HT-29 (cell line): ENCODE measurements at regions not wholly inside any gene's neighbourhood (a gene's known extent, or its start where the extent isn't known, plus 50 kb on each side); places are given as distances from the start of the nearest gene placed in this dataset.

Source experiments
- DNase-seq: peaks from one replicate; pipeline ENCODE4 v3.0.0-alpha.2; 2015; ENCODE audit warnings: low spot score

DNA sequence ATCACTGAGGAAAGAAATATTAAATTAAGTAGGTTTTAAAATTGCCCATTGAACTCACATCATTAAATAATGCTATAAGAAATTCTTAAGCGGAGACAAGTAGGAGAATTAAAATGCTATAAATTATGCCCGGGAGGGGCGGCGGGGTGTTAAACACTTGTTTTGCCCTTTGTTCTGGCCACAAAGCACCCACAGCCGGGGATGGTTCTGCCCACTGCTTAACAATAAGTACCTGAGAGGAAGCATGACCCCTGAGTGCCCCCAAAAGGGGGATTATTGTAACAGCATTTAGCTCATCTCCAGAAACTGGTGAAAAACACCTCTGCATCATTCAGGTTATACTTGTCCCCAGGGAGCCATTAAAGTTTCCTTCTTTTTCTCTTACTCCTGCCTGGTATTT lies 332.7 kb upstream of the POU3F3 start:
- DNase-seq, result no peak

- DNase-seq, result peak; percentile 2
These were observed 330.0 kb upstream of the POU3F3 start for GRCh38 chr2:104523921-104524320.

DNA sequence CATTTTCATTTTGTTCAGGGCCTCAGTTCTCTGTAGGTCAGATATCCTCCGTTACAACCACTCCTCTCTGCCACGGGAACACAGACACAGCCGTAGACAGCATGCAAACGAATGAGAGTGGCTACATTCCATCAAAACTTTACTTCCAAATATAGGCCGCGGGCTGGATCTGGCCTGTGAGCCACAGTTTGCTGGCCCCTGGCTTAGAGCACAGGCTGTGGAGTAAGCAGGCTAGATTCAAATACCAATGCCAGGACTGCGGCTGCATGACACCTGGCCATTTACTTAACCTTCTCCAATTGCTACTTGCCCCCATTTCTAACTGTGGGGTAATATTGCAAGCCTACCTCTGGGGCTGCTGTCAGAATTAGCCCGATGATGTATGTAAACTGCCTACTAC lies 325.8 kb upstream of the POU3F3 start:
- no peak for DNase-seq

- DNase-seq, result no peak
These were observed 322.8 kb upstream of the POU3F3 start for GRCh38 chr2:104531122-104531521.

- no peak for DNase-seq
These were observed 316.8 kb upstream of the POU3F3 start for GRCh38 chr2:104537116-104537515.

DNA sequence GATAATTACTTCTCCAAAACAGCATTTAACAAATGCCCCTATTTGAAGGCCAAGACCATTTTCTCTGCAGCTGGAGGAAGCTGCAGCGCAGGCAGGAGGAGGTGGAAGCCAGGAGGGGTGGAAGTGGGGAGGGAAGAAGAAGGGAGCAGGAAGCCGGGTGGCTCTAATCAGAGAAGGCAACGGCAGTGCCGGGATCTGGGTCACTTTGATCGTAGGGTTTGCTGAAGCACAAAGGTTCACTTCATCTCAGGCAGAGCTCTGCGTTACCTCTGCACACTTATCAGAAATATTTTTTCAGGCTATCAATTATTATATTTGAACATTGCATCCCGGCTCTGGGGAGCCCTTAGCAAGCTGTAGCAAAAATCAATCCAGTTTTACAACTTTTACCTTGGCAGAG lies 315.8 kb upstream of the POU3F3 start:
- peak; percentile 8 for DNase-seq

DNA sequence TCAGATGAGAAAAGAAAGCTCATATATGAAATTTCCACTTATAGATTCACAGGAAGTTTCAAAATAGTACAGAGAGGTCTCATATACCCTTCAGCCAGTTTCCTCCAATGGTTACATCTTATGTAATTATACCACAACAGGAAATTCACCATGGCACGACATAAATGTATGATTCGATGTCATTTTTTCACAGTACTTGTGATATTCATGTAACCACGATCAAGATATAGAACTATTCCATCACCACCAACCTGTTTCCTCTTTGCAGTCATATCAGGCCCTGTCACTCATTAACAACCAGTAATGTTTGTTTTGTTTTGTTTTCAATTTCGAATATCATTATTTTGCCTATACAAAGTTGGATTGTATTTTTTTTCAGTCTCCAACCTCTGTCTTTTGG lies 314.3 kb upstream of the POU3F3 start:
- no peak for DNase-seq

DNA sequence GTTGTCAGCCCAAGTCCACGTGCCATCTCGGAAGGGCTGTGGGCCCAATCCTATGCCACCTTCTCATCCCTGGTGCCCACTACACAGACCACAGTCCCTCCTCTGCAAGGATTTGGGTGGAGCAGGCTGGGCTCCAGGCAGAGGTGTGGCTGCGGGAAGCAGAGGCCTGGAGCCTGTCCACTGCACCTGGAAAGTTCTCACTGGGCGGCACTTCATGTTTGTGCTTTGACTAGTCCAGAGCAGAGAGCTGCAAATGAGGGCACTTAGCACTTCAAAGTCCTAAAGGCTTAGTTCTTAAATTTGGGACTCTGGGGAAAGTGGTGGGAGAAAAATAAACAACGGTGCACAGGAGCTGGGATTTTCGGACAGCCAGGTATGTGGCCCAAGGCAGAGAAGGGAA lies 308.9 kb upstream of the POU3F3 start:
- DNase-seq, result no peak

DNA sequence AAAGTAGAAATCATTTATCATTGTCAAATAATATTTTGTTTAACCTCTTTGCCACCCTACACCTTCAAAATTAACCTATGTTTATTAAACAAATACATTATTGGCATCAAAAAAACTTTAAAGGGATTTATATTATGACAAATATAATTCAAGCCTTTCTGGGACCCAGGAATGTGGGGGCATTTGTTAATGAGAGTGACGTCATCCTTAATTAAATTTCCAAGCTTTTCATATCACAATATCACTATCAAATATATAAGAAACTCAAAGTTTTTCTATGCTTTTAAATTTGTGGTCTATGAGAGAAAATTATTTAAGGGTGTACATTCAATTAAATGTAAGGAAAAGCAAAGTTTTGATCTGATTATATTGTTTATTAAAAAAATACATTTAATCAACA lies 307.4 kb upstream of the POU3F3 start:
- no peak for DNase-seq

GRCh38 chr2:104547221-104547620 lies 306.7 kb upstream of the POU3F3 start:
- DNase-seq, result no peak

- DNase-seq, result no peak
These were observed 292.7 kb upstream of the POU3F3 start for GRCh38 chr2:104561251-104561650.

DNA sequence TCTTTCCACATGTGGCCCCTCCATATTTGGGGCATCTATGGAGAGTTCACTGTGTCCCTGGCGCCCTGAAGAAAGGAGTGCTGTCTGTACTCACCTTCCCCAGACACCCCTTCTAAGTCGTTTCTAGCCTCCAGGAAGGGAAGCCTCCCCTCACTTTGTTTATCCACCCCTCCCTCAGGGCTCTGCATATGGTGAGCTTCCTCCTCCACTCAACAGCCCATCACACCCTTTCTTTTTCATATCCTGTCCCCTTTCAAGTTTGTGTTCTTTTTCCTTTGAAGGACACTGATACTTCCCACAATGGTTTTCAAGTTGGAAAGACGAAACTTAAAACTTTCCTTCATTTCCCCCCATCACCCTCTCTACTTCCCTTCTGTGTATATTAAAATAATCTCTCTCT lies 291.4 kb upstream of the POU3F3 start:
- no peak for DNase-seq

DNA sequence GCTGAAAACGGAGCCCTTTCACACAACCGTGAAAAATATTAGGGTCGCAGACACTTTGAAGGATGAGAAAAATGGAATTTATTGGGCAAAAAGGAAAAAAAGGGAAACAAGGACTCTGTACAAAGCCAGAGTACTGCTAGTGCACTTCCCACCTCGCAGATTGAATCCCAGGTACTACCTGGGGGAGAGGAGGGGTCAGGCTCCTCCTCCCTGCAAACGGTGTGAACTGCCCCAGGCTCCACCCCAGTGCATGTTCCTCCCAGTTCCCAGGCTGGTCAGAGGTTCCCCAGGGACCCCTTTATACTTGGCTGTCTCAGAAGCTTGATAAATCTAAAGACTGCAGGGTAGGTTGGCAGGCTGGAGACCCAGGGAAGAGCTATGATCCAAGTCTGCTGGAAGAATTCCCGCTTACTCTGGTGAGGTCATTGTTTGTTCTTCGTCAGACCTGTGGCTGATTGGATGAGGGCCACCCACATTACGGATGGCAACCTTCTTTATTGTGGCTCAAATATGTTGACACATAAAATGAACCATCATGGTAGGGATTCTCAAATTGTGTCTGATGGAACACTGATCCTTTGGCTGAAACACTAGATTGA lies 290.4 kb upstream of the POU3F3 start:
- no peak for DNase-seq

GRCh38 chr2:104568247-104568646 lies 285.7 kb upstream of the POU3F3 start:
- no peak for DNase-seq

- DNase-seq, result no peak
These were observed 283.7 kb upstream of the POU3F3 start for GRCh38 chr2:104570259-104570658.

- no peak for DNase-seq
These were observed 281.1 kb upstream of the POU3F3 start for GRCh38 chr2:104572834-104573233.

DNA sequence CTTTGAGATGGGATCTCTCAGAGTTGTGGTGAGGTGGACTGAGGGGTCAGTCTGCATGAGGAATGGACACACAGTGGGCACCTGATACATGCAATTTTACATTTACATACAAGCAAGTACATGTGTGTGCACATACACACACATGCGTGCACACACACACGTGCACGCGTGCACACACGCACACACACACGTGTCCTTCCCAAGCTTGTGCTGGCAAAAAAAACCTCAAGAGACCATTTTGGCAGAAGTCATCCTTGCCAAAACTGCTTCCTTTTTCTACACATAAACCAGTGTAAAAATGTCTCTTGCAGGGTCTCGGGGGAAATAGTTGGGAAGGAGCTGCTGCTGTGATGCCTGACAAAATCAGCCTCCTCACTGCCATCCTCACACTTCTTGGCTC lies 279.5 kb upstream of the POU3F3 start:
- DNase-seq, result no peak

DNA sequence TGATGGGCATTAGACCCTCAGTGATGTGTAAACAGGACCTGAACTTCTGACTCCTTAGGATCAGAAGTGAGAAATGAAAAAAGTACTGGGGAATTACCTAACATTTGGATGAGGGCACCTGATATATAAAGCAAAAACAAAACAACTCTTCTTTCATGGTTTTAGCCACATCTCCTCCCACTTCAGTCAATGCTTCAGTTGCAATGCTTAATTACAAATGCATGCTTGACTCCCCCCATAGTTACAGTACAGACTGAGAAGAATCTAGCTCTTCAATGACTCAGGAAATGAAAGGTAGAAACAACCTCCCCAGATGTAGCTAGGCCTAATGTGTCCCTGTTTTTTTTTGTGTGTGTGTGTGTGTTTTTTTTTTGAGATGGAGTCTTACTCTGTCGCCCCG lies 276.8 kb upstream of the POU3F3 start:
- no peak for DNase-seq

DNA sequence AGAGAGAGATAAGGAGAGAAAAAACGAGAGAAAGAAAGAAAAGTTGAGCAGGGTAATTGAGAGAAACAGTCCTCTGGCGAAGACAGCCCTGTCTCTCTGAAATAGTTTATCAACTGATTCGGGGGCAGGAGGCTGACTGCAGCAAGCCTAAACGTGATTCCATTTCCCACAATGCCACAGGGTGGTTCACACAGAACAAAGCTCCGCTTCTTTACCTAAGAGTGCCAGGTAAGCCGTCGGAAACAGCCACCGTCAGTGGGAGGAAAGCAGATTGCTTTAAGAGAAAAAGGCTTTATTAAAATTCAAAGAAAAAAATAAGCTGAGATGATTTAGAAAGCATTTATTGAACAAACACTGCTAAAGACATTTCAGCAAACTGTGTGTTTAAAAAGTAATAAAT lies 271.4 kb upstream of the POU3F3 start:
- DNase-seq, result no peak

GRCh38 chr2:104583811-104584210 lies 270.1 kb upstream of the POU3F3 start:
- DNase-seq, result no peak

GRCh38 chr2:104584393-104584792 lies 269.5 kb upstream of the POU3F3 start:
- no peak for DNase-seq

- no peak for DNase-seq
These were observed 258.3 kb upstream of the POU3F3 start for GRCh38 chr2:104595576-104595975.

DNA sequence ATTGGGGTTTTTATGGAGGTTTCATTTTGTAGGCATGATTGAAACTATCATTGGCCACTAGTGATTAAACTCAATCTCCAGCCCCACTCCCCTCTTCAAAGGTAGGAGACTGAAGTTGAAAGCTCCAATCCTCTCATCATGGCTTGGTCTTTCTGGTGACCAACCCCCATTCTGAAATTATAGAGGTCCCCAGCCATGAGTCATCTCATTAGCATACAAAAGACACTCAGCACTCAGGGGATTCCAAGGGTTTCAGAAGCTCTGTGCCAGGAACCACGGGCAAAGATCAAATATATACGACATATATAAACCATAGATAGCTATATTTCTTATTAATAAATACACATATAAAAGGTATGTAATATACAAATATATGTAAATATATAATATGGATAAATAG lies 256.0 kb upstream of the POU3F3 start:
- DNase-seq, result no peak

DNA sequence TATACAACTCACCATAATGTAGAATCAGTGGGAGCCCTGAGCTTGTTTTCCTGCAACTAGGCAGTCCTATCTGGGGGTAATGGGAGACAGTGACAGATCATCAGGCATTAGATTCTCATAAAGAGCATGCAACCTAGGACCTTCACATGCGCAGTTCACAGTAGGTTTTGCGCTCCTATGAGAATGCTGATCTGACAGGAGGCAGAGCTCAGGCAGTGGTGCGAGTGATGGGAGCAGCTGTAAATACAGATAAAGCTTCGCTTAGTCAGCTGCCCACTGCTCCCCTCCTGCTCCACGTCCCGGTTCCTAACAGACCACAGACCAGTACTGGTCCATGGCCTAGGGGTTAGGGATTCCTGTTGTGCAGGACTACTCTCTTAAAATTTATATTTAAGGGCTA lies 255.3 kb upstream of the POU3F3 start:
- DNase-seq, result no peak
